ENCODE measurements at regions not wholly inside any gene's neighbourhood (a gene's known extent, or its start where the extent isn't known, plus 50 kb on each side); places are given as distances from the start of the nearest gene placed in this dataset.

GRCh38 chr6:4459996-4460395 is 316.2 kb upstream of the CDYL start:
- Histone ChIP-seq H3K4me3 (no peak overlapping the region), H3K36me3 (no peaks in the 10 kb centered on the region), H3K27ac (no peak overlapping the region), H3K27me3 (replicated peaks) (no peaks in the 10 kb centered on the region), H3K4me1 (replicated peaks) (peaks cover 6% of the 10 kb centered on the region; the same call in 1 of the 2 replicates), H3K9me3 (replicated peaks) (no peaks in the 10 kb centered on the region)
- no peak for DNase-seq (ENCODE audit: low read depth in 1 of 2, low spot score in 2 of 2)

- no peak overlapping the region for H3K4me3 ChIP-seq
- H3K36me3 ChIP-seq = no peaks in the 10 kb centered on the region
- no peak overlapping the region for H3K27ac ChIP-seq
- H3K27me3 ChIP-seq (replicated peaks) = no peaks in the 10 kb centered on the region
- DNase-seq (ENCODE audit: low read depth in 1 of 2, low spot score in 2 of 2) = no peak
- peaks cover 6% of the 10 kb centered on the region; the same call in 1 of the 2 replicates for H3K4me1 ChIP-seq (replicated peaks)
- no peaks in the 10 kb centered on the region for H3K9me3 ChIP-seq (replicated peaks)
Measured at GRCh38 chr6:4459032-4459431, 317.2 kb upstream of the CDYL start.

GRCh38 chr6:4451718-4452117 is 316.3 kb upstream of the ECI2 start:
- Histone ChIP-seq H3K9me3 (replicated peaks) (no peaks in the 10 kb centered on the region; the same call in 1 of the 2 replicates), H3K4me1 (replicated peaks) (no peaks in the 10 kb centered on the region), H3K27me3 (replicated peaks) (no peaks in the 10 kb centered on the region), H3K4me3 (no peak overlapping the region), H3K27ac (no peak overlapping the region), H3K36me3 (no peaks in the 10 kb centered on the region)
- no peak for DNase-seq (ENCODE audit: low read depth in 1 of 2, low spot score in 2 of 2)

- Histone ChIP-seq H3K4me3 (no peak overlapping the region), H3K4me1 (replicated peaks) (no peaks in the 10 kb centered on the region), H3K27ac (no peak overlapping the region), H3K27me3 (replicated peaks) (no peaks in the 10 kb centered on the region), H3K36me3 (no peaks in the 10 kb centered on the region), H3K9me3 (replicated peaks) (no peaks in the 10 kb centered on the region; the same call in 1 of the 2 replicates)
- DNase-seq (ENCODE audit: low read depth in 1 of 2, low spot score in 2 of 2) = no peak
Measured at GRCh38 chr6:4451081-4451480, 315.7 kb upstream of the ECI2 start.

GRCh38 chr6:4450237-4450636 is 314.9 kb upstream of the ECI2 start:
- DNase-seq (ENCODE audit: low read depth in 1 of 2, low spot score in 2 of 2) = no peak
- Histone ChIP-seq H3K27ac (no peak overlapping the region), H3K36me3 (no peaks in the 10 kb centered on the region), H3K9me3 (replicated peaks) (no peaks in the 10 kb centered on the region; the same call in 1 of the 2 replicates), H3K4me3 (no peak overlapping the region), H3K27me3 (replicated peaks) (no peaks in the 10 kb centered on the region), H3K4me1 (replicated peaks) (no peaks in the 10 kb centered on the region)

GRCh38 chr6:4449409-4449808 is 314.0 kb upstream of the ECI2 start:
- Histone ChIP-seq H3K4me1 (replicated peaks) (no peaks in the 10 kb centered on the region), H3K4me3 (no peak overlapping the region), H3K27ac (no peak overlapping the region), H3K36me3 (no peaks in the 10 kb centered on the region), H3K9me3 (replicated peaks) (no peaks in the 10 kb centered on the region; the same call in 1 of the 2 replicates), H3K27me3 (replicated peaks) (no peaks in the 10 kb centered on the region)
- DNase-seq (ENCODE audit: low read depth in 1 of 2, low spot score in 2 of 2) = no peak

GRCh38 chr6:4448841-4449240 is 313.5 kb upstream of the ECI2 start:
- Histone ChIP-seq H3K27ac (no peak overlapping the region), H3K4me1 (replicated peaks) (no peaks in the 10 kb centered on the region), H3K27me3 (replicated peaks) (no peaks in the 10 kb centered on the region), H3K9me3 (replicated peaks) (no peaks in the 10 kb centered on the region; the same call in 1 of the 2 replicates), H3K36me3 (no peaks in the 10 kb centered on the region), H3K4me3 (no peak overlapping the region)
- DNase-seq (ENCODE audit: low read depth in 1 of 2, low spot score in 2 of 2) = no peak

GRCh38 chr6:4447639-4448330 is 312.4 kb upstream of the ECI2 start:
- H3K27ac ChIP-seq = no peak overlapping the region
- no peaks in the 10 kb centered on the region; the same call in 1 of the 2 replicates for H3K9me3 ChIP-seq (replicated peaks)
- no peak overlapping the region for H3K4me3 ChIP-seq
- no peaks in the 10 kb centered on the region for H3K4me1 ChIP-seq (replicated peaks)
- no peaks in the 10 kb centered on the region for H3K36me3 ChIP-seq
- no peak for DNase-seq (ENCODE audit: low read depth in 1 of 2, low spot score in 2 of 2)
- no peaks in the 10 kb centered on the region for H3K27me3 ChIP-seq (replicated peaks)

- H3K27ac ChIP-seq = no peak overlapping the region
- H3K36me3 ChIP-seq = no peaks in the 10 kb centered on the region
- no peaks in the 10 kb centered on the region; the same call in 1 of the 2 replicates for H3K9me3 ChIP-seq (replicated peaks)
- H3K27me3 ChIP-seq (replicated peaks) = no peaks in the 10 kb centered on the region
- no peak for DNase-seq (ENCODE audit: low read depth in 1 of 2, low spot score in 2 of 2)
- H3K4me3 ChIP-seq = no peak overlapping the region
- no peaks in the 10 kb centered on the region for H3K4me1 ChIP-seq (replicated peaks)
Measured at GRCh38 chr6:4446982-4447381, 311.6 kb upstream of the ECI2 start.

- no peak overlapping the region for H3K27ac ChIP-seq
Measured at GRCh38 chr6:4441981-4442434, 306.6 kb upstream of the ECI2 start.

GRCh38 chr6:4439159-4439558 is 303.8 kb upstream of the ECI2 start:
- H3K36me3 ChIP-seq = no peaks in the 10 kb centered on the region
- DNase-seq (ENCODE audit: low read depth in 1 of 2, low spot score in 2 of 2) = no peak
- H3K27ac ChIP-seq = no peak overlapping the region
- no peaks in the 10 kb centered on the region for H3K27me3 ChIP-seq (replicated peaks)
- H3K4me1 ChIP-seq (replicated peaks) = no peaks in the 10 kb centered on the region
- H3K9me3 ChIP-seq (replicated peaks) = no peaks in the 10 kb centered on the region
- H3K4me3 ChIP-seq = no peak overlapping the region

More at GRCh38 chr6:4441981-4442434, 306.6 kb upstream of the ECI2 start:
- Histone ChIP-seq H3K4me1 (replicated peaks) (no peaks in the 10 kb centered on the region), H3K4me3 (no peak overlapping the region), H3K36me3 (no peaks in the 10 kb centered on the region), H3K27me3 (replicated peaks) (no peaks in the 10 kb centered on the region), H3K9me3 (replicated peaks) (no peaks in the 10 kb centered on the region)
- DNase-seq (ENCODE audit: low read depth in 1 of 2, low spot score in 2 of 2) = no peak

GRCh38 chr6:4437342-4437741 is 302.0 kb upstream of the ECI2 start:
- H3K27me3 ChIP-seq (replicated peaks) = no peaks in the 10 kb centered on the region
- no peaks in the 10 kb centered on the region for H3K4me1 ChIP-seq (replicated peaks)
- no peaks in the 10 kb centered on the region for H3K9me3 ChIP-seq (replicated peaks)
- no peaks in the 10 kb centered on the region for H3K36me3 ChIP-seq
- no peak overlapping the region for H3K4me3 ChIP-seq
- no peak for DNase-seq (ENCODE audit: low read depth in 1 of 2, low spot score in 2 of 2)
- H3K27ac ChIP-seq = no peak overlapping the region

GRCh38 chr6:4435981-4436445 is 300.6 kb upstream of the ECI2 start:
- no peak for DNase-seq (ENCODE audit: low read depth in 1 of 2, low spot score in 2 of 2)
- no peaks in the 10 kb centered on the region for H3K4me1 ChIP-seq (replicated peaks)

GRCh38 chr6:4434655-4435054 is 299.3 kb upstream of the ECI2 start:
- no peak overlapping the region for H3K4me3 ChIP-seq
- H3K27me3 ChIP-seq (replicated peaks) = no peaks in the 10 kb centered on the region
- no peaks in the 10 kb centered on the region for H3K4me1 ChIP-seq (replicated peaks)
- H3K9me3 ChIP-seq (replicated peaks) = no peaks in the 10 kb centered on the region
- no peaks in the 10 kb centered on the region for H3K36me3 ChIP-seq
- DNase-seq (ENCODE audit: low read depth in 1 of 2, low spot score in 2 of 2) = no peak
- H3K27ac ChIP-seq = no peak overlapping the region

More at GRCh38 chr6:4435981-4436445, 300.6 kb upstream of the ECI2 start:
- H3K27ac ChIP-seq = no peak overlapping the region
- no peaks in the 10 kb centered on the region for H3K36me3 ChIP-seq
- H3K27me3 ChIP-seq (replicated peaks) = no peaks in the 10 kb centered on the region
- H3K9me3 ChIP-seq (replicated peaks) = no peaks in the 10 kb centered on the region
- no peak overlapping the region for H3K4me3 ChIP-seq

Measured in SJSA1 (cell line).